GM23338 (cell line): ENCODE measurements at regions not wholly inside any gene's neighbourhood (a gene's known extent, or its start where the extent isn't known, plus 50 kb on each side); places are given as distances from the start of the nearest gene placed in this dataset.

Experiments
- ATAC-seq: fragments of 200-7000 bp; cut with Tn5 transposase; 3 replicates; pipeline ENCODE4 v1.9.1; 2020
- DNase-seq: peaks from one replicate; pipeline ENCODE4 v3.0.0-alpha.2; 2015; ENCODE audit warnings: low spot score
- H2AFZ ChIP-seq: fragments of 200-600 bp; sonication (generic); 2 replicates; pipeline ENCODE4 v1.8.0; 2016; ENCODE audit warnings: antibody characterized with exemption, mild to moderate bottlenecking, moderate library complexity
- H3F3A ChIP-seq: fragments of 200-600 bp; sonication (generic); replicated peaks from 2 replicates; pipeline ENCODE4 v1.8.0; 2017; ENCODE audit warnings: antibody characterized with exemption, mixed run types, low read depth
- H3K27ac ChIP-seq: fragments of 200-600 bp; sonication (generic); 2 replicates; pipeline ENCODE4 v1.6.1; 2016; ENCODE audit warnings: low read depth
- H3K27me3 ChIP-seq: fragments of 200-600 bp; sonication (generic); 2 replicates; pipeline ENCODE4 v1.8.0; 2016; ENCODE audit warnings: mild to moderate bottlenecking, mixed run types, moderate library complexity; ENCODE audit not compliant: insufficient read depth
- H3K36me3 ChIP-seq: fragments of 200-600 bp; sonication (generic); 2 replicates; pipeline ENCODE4 v1.8.0; 2016; ENCODE audit warnings: mild to moderate bottlenecking; ENCODE audit not compliant: insufficient read depth
- H3K4me1 ChIP-seq: fragments of 200-600 bp; sonication (generic); 2 replicates; pipeline ENCODE4 v1.8.0; 2016; ENCODE audit warnings: mild to moderate bottlenecking, moderate library complexity; ENCODE audit not compliant: insufficient read depth
- H3K4me2 ChIP-seq: fragments of 200-600 bp; sonication (generic); 2 replicates; pipeline ENCODE4 v1.7.1; 2017; ENCODE audit warnings: mixed run types
- H3K4me3 ChIP-seq: fragments of 200-600 bp; sonication (generic); 2 replicates; pipeline ENCODE4 v1.6.1; 2016; ENCODE audit warnings: mixed run types
- H3K79me2 ChIP-seq: fragments of 200-600 bp; sonication (generic); replicated peaks from 2 replicates; pipeline ENCODE4 v1.8.0; 2017; ENCODE audit warnings: mild to moderate bottlenecking; ENCODE audit not compliant: insufficient read depth
- H3K9me2 ChIP-seq: fragments of 200-600 bp; sonication (generic); 2 replicates; pipeline ENCODE4 v1.8.0; 2017; ENCODE audit not compliant: insufficient read depth
- H4K20me1 ChIP-seq: fragments of 200-600 bp; sonication (generic); replicated peaks from 2 replicates; pipeline ENCODE4 v1.8.0; 2017; ENCODE audit warnings: mild to moderate bottlenecking; ENCODE audit not compliant: insufficient read depth
- H3K27ac Mint-ChIP-seq: 2 replicates; pipeline ENCODE4 v1.8.0; 2020; ENCODE audit warnings: inconsistent platforms, mild to moderate bottlenecking, moderate library complexity, mixed read lengths
- H3K27me3 Mint-ChIP-seq: 3 replicates; pipeline ENCODE4 v1.8.0; 2022; ENCODE audit warnings: low read depth, mild to moderate bottlenecking, moderate library complexity, mixed read lengths, inconsistent platforms; ENCODE audit not compliant: insufficient read depth, poor library complexity
- H3K36me3 Mint-ChIP-seq: 3 replicates; pipeline ENCODE4 v1.8.0; 2021; ENCODE audit warnings: low read depth, mild to moderate bottlenecking, inconsistent platforms, moderate library complexity, mixed read lengths
- H3K4me1 Mint-ChIP-seq: 3 replicates; pipeline ENCODE4 v1.8.0; 2020; ENCODE audit warnings: mild to moderate bottlenecking, inconsistent platforms, mixed read lengths
- H3K4me3 Mint-ChIP-seq: 3 replicates; pipeline ENCODE4 v1.8.0; 2021; ENCODE audit warnings: moderate library complexity, mild to moderate bottlenecking, inconsistent platforms, mixed read lengths
- H3K9me3 Mint-ChIP-seq: 3 replicates; pipeline ENCODE4 v1.8.0; 2020; ENCODE audit warnings: moderate library complexity, mild to moderate bottlenecking, inconsistent platforms, mixed read lengths
- CREB1 ChIP-seq: fragments of 250-450 bp; sonication (Bioruptor Pico); IDR thresholded peaks from 2 replicates; pipeline ENCODE4 v1.5.0; 2020; ENCODE audit warnings: low read depth, mild to moderate bottlenecking, moderate library complexity
- CTCF ChIP-seq, 2 experiments: fragments of 200-600 bp in 1 of 2; sonication (generic) in 1 of 2; conservative IDR thresholded peaks; 2 replicates each; pipeline versions ENCODE4 v1.5.1 to v1.6.1; 2016 to 2017; ENCODE audit warnings: antibody characterized with exemption in 2 of 2, low read depth in 2 of 2, mild to moderate bottlenecking in 2 of 2, moderate library complexity in 1 of 2
- ETS1 ChIP-seq: IDR thresholded peaks from 2 replicates; pipeline ENCODE4 v1.6.1; 2016; ENCODE audit warnings: antibody characterized with exemption
- EZH2 ChIP-seq: fragments of 200-600 bp; sonication (generic); IDR thresholded peaks from one replicate; pipeline ENCODE4 v1.8.0; 2017; ENCODE audit warnings: antibody characterized with exemption, mild to moderate bottlenecking, low read depth; ENCODE audit not compliant: unreplicated experiment
- JUNB ChIP-seq: IDR thresholded peaks from one replicate; pipeline ENCODE4 v1.6.1; 2016; ENCODE audit warnings: antibody characterized with exemption; ENCODE audit not compliant: unreplicated experiment
- REST ChIP-seq: IDR thresholded peaks from one replicate; pipeline ENCODE4 v1.6.1; 2018; ENCODE audit warnings: antibody characterized with exemption; ENCODE audit not compliant: unreplicated experiment
- STAT1 ChIP-seq: IDR thresholded peaks from one replicate; pipeline ENCODE4 v1.6.1; 2016; ENCODE audit warnings: antibody characterized with exemption; ENCODE audit not compliant: unreplicated experiment
- ZNF114 ChIP-seq: fragments of 250-450 bp; sonication (Bioruptor Pico); IDR thresholded peaks from 2 replicates; pipeline ENCODE4 v1.5.0; 2020; ENCODE audit warnings: mild to moderate bottlenecking, moderate library complexity
- ZNF331 ChIP-seq: fragments of 250-450 bp; sonication (Bioruptor Pico); IDR thresholded peaks from 2 replicates; pipeline ENCODE4 v1.5.0; 2020; ENCODE audit warnings: low read depth, mild to moderate bottlenecking, moderate library complexity
- ZNF462 ChIP-seq: fragments of 250-450 bp; sonication (Bioruptor Pico); IDR thresholded peaks from 2 replicates; pipeline ENCODE4 v1.5.0; 2020; ENCODE audit warnings: mild to moderate bottlenecking, moderate library complexity

- ATAC-seq (no peak), DNase-seq (no peak)
- no peaks in the 10 kb centered on the region for H3K79me2 ChIP-seq
- H3K27ac ChIP-seq, result no peak overlapping the region
- Mint-ChIP-seq H3K4me1 (no peaks in the 10 kb centered on the region), H3K4me3 (no peak overlapping the region), H3K9me3 (no peaks in the 10 kb centered on the region), H3K36me3 (no peaks in the 10 kb centered on the region), H3K27ac (no peak overlapping the region), H3K27me3 (no peaks in the 10 kb centered on the region)
- no peak overlapping the region for H3K4me3 ChIP-seq
- H2AFZ ChIP-seq, result no peak overlapping the region
- H3K9me2 ChIP-seq, result no peaks in the 10 kb centered on the region; the same call in 1 of the 2 replicates
- no peak for TF ChIP-seq ETS1
- no peak for TF ChIP-seq ZNF462 (CRISPR knock-in tag)
- no peak for TF ChIP-seq EZH2
- no peak for TF ChIP-seq REST
- no peak for TF ChIP-seq CTCF (conservative IDR thresholded peaks at IDR 0.05; ENCODE audit: low read depth in 2 of 2)
- no peak for TF ChIP-seq ZNF331 (CRISPR knock-in tag)
- no peak for TF ChIP-seq JUNB
- TF ChIP-seq ZNF114, result no peak
- no peak for TF ChIP-seq CREB1 (CRISPR knock-in tag)
- no peak for TF ChIP-seq STAT1
- no peaks in the 10 kb centered on the region for H3K4me1 ChIP-seq
- no peaks in the 10 kb centered on the region for H3F3A ChIP-seq
- no peaks in the 10 kb centered on the region for H3K27me3 ChIP-seq
- H3K4me2 ChIP-seq, result no peak overlapping the region
- H4K20me1 ChIP-seq, result no peaks in the 10 kb centered on the region
- H3K36me3 ChIP-seq, result no peaks in the 10 kb centered on the region
Measured at GRCh38 chr12:90366286-90366685, 588.7 kb downstream of the CCER1 start.
